ENCODE measurements at regions not wholly inside any gene's neighbourhood (a gene's known extent, or its start where the extent isn't known, plus 50 kb on each side); places are given as distances from the start of the nearest gene placed in this dataset.

DNA sequence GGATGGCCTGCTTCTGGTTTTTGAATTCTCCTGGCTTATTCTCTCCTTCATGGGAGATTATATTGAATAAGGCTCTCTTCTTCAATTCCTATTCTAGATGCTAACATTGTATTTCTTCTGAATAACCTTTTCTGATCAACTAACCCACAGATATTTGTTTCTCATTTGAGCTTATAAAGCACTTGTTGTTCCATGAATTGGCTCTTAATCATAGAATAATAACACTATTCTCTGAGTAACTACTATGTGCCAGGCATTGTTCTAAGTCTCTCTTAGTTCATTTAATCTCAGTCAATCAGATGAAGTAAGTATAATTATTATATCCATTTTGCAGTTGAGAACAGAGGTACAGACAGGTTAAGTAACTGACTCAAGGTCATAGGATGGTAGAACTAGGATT, 136.3 kb upstream of the MLIP start:
- no peak for DNase-seq

DNA sequence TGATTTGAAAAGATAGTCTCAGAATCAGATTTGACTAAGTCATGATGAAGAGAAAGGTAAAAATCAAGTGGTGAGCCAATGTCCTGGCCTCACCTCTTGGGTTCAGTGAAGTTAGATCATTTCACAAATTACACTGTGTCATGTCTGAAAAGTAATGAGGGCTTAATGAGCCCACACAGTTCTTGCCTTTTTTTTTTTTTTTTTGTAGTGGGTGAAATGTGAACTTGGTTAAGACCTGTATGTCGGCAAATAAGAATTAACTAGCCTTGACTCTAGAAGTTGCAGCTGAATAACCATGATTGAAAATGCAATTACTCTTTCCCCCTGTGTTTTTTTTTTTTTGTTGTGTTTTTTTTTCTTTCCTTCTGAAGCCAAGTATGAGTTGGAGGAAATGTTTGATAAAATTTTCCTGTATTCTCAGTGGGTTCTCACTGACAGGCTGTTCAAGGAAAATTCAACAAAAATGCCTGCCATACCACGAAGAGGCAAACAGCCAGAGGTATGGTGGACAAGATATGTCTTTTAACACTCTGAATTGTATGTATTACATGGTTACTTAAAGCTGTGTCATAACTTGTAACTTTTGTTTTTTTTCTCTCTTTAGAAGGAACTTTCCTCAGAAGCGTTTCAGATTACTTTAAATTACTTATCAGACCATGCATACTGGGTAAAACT, 135.2 kb upstream of the MLIP start:
- DNase-seq, result no peak

DNA sequence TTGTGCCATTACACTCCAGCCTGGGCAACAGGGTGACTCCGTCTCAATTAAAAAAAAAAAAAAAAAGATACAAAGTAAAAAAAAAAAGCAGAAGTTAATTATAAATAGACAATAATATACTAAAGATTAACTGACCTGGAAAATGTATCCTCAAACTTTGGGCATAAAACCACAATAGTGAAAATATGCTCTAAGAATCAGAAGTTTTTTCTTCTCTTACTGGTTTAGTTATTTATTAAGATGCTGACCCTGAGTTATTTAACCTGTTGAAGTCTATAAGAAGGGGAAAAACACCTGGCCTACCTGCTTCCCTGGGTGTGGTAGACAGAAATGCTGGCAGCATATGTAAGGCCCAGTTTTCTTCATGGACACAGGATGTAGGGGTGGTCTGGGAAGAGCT, 133.7 kb upstream of the MLIP start:
- DNase-seq, result no peak

DNA sequence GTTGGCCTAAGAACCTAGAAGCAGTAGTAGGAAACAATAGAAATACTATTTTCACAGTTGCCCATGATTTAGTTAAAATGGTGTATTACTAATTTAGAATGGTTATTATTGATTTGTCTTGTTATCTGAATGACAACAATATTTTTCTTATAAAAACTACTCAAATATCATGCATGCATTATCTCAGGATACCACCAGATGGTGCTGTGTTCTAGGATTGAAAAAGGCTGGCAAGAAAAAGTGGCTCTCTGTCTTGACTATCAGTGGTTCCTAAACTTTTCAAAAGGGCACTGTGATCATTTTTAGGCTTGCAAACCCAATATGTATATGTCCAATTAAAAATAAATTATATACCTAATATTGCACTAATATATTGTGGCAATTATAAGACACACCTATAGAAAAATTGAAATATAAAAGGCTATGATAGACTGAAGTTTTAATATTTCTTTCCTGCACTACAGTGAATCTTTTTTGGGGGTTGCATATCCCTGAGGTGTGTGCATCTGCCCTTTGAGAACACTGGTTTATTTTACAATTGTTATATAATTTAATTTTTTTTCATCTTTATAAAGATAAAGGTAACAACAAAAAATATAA, 131.7 kb upstream of the MLIP start:
- DNase-seq, result no peak

DNA sequence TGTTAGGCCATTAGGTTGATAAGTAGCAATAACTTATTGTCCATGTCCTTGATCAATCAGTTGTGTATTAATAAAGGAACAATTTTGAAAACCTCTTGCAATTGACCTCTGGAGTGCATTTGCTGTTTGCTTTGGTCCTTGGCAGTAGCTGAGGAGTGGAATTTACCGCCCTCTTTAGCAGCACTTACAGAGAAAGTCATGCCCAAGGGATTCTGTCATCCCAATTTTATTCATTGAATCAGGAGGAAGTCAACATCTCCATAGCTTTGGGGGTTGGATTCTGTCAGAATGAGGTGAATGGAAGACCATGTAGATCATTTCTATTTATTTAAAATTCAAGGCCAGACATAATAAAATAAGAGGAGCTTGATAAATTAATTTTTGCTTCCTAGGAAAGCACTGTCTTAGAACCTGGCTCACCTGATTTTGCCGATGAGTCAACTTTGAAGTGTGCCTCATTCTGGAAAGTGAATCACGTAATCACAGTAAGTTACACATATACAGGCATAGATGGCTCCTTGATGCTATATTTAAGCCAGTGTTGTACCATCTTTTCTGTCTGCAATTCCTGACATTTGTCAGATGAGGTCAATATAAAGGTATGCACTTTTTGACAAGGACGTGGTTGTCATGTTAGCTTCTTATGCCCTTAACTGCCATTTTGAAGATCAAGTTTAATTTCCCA, 128.7 kb upstream of the MLIP start:
- DNase-seq, result no peak

DNA sequence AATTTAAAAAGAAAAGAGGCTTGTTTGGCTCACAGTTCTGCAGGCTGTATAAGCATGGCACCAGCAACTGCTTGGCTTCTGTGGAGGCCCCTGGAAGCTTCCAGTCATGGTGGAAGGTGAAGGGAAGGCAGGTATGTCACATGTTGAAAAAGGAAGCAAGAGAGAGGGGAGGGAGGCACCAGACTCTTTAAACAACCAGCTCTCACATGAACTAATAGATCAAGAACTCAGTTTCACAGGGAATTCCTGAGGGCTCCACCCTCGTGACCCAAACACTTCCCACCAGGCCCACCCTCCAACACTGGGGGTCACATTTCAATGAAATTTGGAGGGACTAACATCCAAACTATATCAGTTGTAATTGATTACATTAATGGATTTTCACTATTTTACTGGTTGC, 127.9 kb upstream of the MLIP start:
- DNase-seq, result no peak

DNA sequence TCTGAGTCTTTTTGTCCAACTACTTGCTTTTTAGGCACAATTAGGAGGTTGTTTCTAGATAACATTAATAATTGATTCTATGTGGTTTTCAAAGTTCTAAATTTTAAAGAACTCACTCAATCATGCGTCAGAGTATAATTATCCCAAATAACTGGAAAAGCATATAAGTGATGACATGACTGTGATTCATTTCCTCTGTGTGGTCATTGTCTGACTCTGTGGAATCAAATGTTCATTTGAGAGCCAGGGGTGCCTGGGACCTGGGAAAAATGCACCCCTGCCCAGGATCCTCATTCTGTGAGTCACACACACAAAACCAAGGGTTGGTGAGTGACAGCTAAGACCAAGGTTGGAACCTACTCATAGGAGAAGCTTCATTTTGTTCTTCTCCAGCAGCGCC, 127.1 kb upstream of the MLIP start:
- no peak for DNase-seq

DNA sequence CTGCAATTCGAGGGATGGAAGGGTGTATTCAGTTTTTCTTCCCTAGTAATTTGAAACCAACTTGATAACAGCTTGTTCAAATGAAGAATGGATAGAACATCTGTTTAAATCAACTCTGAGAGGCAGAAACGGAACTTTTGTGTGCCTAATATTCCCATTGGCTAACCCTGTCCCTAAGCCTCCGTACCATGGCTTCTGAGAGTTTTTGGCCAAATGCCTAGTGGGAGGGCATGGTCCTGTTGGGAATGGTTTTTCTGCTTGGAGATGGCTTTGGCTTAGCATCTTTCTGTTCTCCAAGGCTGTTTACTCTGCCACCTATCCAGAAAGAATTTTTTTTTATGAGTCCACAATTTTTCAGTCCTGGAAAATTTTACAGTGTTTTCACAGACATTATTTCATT, 126.7 kb upstream of the MLIP start:
- DNase-seq, result no peak

DNA sequence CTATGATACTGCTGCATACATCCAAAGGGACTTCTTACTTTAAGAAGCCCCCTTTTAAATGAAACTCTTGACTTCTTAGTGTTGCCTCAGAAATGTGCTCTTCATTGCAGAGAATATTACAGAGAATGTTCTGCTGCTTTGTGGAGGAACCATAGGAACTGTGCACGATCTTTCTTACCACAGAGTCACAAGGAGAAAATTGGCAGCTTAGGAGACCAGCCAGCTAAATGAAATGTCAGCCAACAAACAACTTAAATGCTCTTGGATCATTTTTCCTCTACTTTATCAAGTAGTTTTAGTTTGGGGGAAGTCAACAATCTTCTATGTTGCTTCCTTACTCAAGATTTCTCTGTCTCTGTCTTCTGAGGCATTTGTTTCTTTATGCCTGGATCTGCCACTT, 125.9 kb upstream of the MLIP start:
- no peak for DNase-seq

DNA sequence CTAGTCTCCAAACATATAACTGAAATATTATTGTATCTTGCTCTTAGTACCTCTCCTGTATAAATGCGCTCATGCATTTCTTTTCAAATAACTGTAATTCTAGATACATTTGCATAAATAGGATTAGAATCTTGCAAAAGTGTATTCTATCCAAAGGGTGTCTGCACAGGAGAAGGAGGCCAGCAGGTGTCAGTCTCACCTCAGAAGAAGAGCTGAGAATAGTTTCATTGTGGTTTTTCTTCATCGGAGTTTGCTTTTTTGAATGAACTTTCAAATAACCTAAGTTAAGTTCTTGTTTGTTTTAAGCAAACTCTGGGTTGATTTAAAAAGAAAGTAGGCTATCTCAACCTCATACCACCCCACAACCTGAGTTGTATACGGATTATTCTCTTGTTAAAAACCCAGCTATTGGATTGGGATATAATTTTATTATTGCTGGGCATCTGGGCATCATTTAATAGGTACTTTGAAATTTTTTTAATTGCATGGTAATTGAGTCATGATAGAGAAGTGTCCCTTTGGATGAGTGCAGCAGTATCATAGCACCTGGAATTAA, 125.0 kb upstream of the MLIP start:
- peak; percentile 9 for DNase-seq

DNA sequence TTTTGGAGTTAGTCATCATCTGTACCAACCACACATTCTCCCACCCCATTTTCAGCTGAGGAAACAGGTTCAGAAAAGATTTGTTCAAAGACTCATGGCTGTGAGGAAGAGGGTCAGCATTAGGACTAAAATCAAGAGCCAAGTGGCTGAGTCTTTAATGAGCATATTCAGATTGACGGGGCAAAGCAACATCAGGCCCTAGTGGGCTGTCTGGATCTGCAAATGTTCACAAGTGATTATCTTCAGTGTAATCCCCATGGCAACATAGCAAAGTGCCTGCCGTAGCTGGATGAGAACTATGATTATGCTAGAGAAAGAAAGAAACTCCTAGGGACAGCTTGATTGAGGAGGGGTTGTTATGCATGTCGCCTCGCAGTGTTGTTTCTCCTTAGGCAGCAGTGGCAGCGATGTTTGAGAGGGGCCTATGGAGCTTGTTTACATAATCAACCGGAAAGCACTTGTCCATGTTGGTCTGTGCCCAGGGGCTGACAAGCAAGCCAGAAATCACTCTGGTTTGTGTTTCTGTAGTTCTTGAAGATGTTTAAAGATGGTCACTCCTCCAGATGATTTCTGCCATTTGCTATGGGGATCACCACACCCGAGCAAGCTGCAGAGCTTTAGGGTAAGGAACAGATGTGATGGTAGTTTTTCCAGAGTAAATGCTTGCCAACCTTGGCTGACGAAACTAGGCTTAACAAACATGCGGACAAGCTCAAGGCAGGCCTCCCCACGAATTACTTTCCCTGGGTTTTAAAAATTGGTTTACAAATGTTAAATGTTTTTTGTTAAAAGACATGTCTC, 124.3 kb upstream of the MLIP start:
- DNase-seq, result no peak

DNA sequence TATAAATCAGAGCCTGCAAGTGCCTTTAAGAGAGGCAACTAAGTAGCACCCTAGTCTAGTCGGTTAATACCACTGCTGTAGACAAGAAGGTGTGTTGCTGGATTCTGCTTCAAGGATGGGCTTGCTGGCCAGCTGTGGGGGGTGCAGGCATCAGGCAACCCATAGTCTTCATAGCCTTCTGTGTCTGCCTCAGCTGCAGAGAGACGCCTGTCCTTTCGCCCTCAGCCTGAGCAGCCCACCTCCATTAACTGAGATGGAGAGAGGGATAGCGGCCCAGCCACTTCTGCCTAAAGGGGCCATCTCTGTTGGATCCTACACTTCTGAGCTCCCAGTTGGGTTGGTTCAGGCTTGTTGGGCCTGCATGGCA, 123.7 kb upstream of the MLIP start:
- DNase-seq, result no peak

DNA sequence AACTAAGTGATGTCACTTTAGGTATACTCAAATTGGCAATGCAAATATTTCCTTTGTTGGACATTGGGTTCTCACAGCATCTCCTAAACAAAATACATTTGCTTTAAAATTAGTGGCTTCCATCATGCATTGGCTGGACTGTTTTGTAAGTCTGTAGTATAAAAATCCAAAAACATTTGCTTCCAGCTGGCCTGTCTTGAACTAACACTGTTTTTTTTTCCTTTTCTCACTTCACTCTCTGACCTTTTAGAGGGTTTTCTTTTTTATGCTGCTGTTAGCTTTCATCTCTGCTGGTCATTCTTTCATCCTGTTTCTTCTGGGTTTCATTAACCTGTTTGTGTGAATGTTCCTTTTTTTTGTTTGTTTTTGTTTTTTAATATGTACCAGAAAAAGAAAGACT, 121.7 kb upstream of the MLIP start:
- no peak for DNase-seq

DNA sequence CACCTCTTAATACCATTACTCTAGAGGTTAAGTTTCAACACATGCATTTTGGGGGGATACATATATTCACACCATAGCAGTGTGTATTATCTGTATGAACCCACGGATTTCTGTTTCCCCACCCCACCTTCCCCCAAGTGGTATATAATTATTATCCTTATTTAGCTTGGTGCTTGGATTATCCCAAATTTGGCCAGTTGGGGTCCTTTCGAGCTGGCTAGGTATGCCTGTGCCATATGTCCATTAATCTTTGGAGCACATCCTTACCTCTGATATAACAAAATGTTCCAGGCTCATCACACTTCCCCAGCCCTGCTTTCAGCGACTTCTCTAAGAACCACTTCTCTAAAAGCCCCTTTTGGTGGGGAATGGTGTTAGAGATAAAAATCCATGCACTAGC, 118.7 kb upstream of the MLIP start:
- no peak for DNase-seq

DNA sequence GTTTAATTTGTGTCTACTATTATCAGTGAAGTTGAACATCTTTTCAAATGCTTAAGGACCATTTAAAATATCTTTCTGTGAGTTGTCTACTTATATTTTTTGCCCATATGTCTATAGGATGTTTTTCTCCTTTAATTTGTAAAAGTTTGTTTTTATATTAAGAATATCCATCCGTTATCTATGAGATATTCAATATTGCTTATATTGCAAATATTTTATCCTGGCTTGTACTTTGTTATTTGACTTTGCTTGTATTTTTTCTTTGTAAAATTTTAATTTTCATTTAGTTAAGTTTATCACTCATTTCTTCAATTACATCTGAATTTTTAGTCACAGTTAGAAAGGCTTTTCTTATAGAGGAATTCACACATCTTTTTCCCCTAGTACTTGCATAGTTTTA, 117.0 kb upstream of the MLIP start:
- no peak for DNase-seq

DNA sequence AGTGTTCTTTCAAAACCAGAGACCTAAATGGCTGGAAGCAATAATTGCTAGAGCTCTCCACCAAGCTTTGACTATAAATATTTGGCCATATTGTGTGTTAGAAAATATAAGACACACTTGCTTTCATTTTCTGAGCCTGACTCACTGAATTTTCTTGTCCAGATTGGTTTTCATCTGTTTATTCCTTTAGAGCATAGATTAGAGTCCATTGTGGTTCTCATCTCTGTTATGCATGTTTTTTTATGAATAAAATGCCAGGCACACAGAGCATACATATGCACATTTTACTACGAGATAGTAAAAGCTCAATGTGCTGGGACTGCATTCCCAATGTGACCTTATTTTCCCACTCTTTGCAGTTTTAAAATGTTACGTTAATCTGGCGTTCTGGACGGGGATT, 115.3 kb upstream of the MLIP start:
- no peak for DNase-seq

DNA sequence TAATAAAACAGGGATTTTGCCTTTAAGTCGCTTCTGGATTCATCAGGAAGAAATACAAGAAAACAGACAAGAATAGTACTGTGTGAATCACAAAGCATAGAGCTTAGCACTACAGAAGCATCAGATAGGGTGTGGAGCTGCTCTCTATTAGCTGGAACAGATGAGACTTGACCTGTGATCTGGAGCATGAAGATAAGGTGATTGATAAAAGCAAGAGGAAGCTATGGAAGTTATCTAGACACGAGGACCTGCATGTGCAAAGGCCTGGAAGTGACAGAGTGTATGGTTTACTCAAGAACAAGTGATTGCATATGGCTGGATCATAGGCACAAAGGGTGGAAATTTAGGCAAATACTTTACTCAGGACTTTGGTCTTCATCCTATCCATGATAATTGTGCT, 112.9 kb upstream of the MLIP start:
- no peak for DNase-seq

DNA sequence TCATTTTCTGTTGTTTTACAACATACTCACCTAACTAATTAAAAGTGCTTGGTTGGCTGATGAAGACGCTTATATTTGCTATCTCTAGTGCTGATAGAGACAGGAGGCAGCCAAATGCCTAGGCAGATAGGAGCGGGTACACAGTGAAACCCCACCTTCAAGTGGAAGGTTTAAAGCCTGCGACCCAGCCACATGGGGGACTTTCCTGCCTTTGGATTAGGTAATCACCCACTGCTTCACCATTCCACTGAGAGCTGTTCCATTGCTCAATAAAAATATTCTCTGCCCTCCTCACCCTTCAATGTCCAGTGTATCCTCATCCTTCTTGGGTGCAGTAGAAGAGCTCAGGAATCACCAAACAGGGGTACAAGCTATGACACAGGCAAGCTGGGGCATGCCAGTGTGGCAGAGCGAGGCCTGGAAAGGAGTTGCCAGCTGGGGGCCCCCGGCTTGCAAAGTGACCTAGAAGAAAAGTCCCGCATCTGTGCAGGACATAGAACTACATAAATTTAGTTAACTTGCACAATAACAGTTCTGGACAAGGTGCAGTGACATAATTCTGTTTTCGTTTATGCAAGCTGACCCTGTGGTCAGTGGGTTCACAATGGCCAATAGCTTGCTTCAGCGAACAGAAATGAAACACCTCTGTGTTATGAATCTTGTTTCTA, 112.0 kb upstream of the MLIP start:
- DNase-seq, result no peak

DNA sequence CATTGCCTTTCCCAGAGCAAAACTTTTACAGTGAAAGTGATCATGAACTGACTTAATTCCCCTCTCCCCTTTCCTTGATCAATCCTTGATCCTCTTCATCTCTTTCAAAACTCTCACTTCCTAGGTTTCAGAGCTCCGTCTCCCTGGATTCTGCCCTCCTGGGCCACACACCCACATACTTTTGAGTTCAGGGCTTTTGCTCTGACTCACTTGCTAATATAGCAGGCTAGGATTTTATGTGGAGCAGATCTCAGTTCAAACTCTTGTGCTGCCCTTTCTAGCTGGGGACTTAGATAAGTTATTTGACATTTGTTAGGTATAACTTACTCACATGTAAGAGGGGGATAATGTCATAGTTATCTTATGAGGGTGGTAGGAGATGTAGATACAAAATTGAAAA, 109.1 kb upstream of the MLIP start:
- no peak for DNase-seq

DNA sequence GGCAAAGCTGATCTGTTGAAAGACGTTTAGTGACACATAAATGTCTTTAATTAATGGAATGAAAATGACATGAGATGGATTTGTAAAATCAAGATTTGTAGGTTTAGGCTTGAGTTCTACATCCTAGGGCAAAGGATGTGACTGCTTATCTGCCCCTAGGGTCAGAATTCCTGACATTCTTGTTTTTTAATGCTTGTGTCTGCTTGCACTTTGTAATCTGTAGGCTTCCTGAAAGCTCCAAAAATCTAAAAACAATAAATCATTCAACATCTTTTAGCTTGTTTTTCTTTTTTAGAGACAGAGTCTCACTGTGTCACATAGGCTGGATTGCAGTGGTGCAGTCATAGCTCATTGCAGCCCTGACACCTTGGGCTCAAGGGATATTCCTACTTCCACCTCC, 107.9 kb upstream of the MLIP start:
- no peak for DNase-seq

DNA sequence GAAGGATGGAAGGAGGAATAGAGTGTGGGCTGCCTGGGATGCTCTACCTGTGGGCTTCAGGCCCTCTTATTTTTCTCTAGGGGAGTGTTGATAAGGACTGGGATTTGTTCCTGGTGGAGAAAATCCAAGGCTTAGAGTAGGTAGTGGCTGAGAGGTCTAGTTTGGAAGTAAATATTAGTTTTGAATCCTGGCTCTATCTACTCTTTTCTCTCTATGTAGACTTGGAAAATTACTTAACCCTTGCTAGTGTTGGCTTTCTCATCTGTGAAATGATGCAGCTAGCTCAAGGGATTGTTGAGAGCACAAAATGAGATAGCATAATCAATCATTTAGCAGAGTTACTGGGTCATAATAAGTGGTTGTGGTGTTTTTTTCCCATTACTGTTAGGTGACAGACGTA, 102.7 kb upstream of the MLIP start:
- DNase-seq, result no peak

DNA sequence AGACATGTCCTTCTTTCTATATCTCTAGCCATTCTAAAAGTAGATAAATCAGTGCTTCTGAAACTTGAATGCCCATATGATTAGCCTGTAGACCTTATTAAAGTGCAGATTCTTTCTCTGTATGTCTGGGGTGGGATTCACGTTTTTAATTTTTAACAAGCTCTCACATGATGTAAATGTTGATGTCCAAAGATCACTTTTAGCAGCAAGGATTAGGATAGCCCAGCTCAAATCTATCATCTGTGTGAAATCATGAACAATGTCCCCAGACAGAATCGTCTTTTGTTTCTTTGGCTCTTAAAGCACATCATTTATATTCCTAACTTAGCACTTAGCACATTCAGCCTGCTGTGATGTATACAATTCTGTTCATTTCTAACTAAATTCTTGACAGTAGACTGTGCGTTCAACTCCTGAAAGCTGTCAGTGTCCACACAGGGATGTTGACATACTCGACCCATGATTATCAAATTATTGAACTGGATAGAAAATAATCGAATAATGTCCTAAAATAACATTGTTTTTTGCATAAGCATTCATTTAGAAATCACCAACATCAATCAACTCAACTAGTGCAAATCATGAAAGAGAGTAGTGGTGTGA, 102.1 kb upstream of the MLIP start:
- DNase-seq, result no peak

Data from occipital lobe (tissue), 1 donor.